ENCODE measurements at regions not wholly inside any gene's neighbourhood (a gene's known extent, or its start where the extent isn't known, plus 50 kb on each side); places are given as distances from the start of the nearest gene placed in this dataset.
A peak's percentile ranks its signal among the peaks of the same experiment; 100 is the strongest.

DNA sequence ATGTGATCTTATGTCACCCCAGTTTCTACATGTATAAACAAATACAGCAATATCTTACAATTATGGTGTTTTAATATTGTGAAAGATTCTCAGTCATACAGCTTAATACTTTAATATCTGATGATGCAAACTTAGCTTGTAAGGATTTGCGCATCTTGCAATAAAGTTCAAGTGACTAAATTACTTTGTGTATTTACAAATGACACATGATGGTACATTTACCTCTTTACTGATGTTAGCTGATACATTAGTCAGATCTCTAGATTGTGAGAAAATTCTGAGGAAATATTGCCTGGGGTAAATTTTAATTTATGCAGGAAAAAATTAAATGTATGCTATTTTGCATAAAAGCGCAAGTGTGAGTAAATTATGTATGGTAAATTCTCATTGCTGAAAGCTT is 418.8 kb upstream of the MMS22L start:
- no peak overlapping the region for H3K4me2 ChIP-seq (ENCODE audit: unreplicated experiment)
- no peaks in the 10 kb centered on the region for H3K27me3 ChIP-seq (replicated peaks; ENCODE audit: insufficient read depth)
- H3K4me3 ChIP-seq: no peak overlapping the region
- DNase-seq: no peak
- H3K4me1 ChIP-seq (ENCODE audit: insufficient read depth): peaks cover 10% of the 10 kb centered on the region
- H3K9ac ChIP-seq: no peak overlapping the region
- no peak for TF ChIP-seq EZH2 (IDR thresholded peaks at IDR 0.05; ENCODE audit: insufficient read depth, poor library complexity, severe bottlenecking)
- no peak for TF ChIP-seq EZH2phosphoT487 (IDR thresholded peaks at IDR 0.05; ENCODE audit: insufficient read depth, low read depth)
- WGBS, 2 experiments (ENCODE audit: low coverage in 1 of 2, low lambda C conversion rate in 2 of 2, missing lambda C conversion rate in 2 of 2): 94 to 98% methylated on average over 2 of the region's 2 CpGs
- no peaks in the 10 kb centered on the region for H3F3A ChIP-seq (ENCODE audit: insufficient read depth)
- H3K79me2 ChIP-seq (ENCODE audit: insufficient read depth): no peaks in the 10 kb centered on the region
- no peaks in the 10 kb centered on the region for H3K9me2 ChIP-seq (ENCODE audit: insufficient read depth)
- H4K20me1 ChIP-seq (ENCODE audit: insufficient read depth): no peaks in the 10 kb centered on the region
- no peaks in the 10 kb centered on the region for H3K36me3 ChIP-seq (ENCODE audit: low read depth)
- in situ Hi-C loops (cut with MboI): no loop called here
- no peaks in the 10 kb centered on the region for H3K9me3 ChIP-seq (ENCODE audit: low read depth)
- H2AFZ ChIP-seq: no peak overlapping the region
- H3K27ac ChIP-seq: no peak overlapping the region

- Histone ChIP-seq H3K27me3 (replicated peaks; ENCODE audit: insufficient read depth) (no peaks in the 10 kb centered on the region), H3F3A (ENCODE audit: insufficient read depth) (no peaks in the 10 kb centered on the region), H3K9me3 (ENCODE audit: low read depth) (no peaks in the 10 kb centered on the region), H3K9ac (no peak overlapping the region), H3K9me2 (ENCODE audit: insufficient read depth) (no peaks in the 10 kb centered on the region), H3K4me3 (no peak overlapping the region), H3K4me1 (ENCODE audit: insufficient read depth) (peaks cover 7% of the 10 kb centered on the region), H3K79me2 (ENCODE audit: insufficient read depth) (no peaks in the 10 kb centered on the region), H3K4me2 (ENCODE audit: unreplicated experiment) (no peak overlapping the region), H2AFZ (no peak overlapping the region), H3K36me3 (ENCODE audit: low read depth) (no peaks in the 10 kb centered on the region), H4K20me1 (ENCODE audit: insufficient read depth) (no peaks in the 10 kb centered on the region), H3K27ac (no peak overlapping the region)
- DNase-seq: no peak
- TF ChIP-seq EZH2phosphoT487 (IDR thresholded peaks at IDR 0.05; ENCODE audit: insufficient read depth, low read depth) (no peak), EZH2 (IDR thresholded peaks at IDR 0.05; ENCODE audit: insufficient read depth, poor library complexity, severe bottlenecking) (no peak)
- in situ Hi-C loops (cut with MboI): no loop called here
Observed at GRCh38 chr6:97702248-97702647, 419.2 kb upstream of the MMS22L start.

- H3K9me2 ChIP-seq (ENCODE audit: insufficient read depth): no peaks in the 10 kb centered on the region
- no peaks in the 10 kb centered on the region for H4K20me1 ChIP-seq (ENCODE audit: insufficient read depth)
- DNase-seq: no peak
- H3K27me3 ChIP-seq (replicated peaks; ENCODE audit: insufficient read depth): no peaks in the 10 kb centered on the region
- H3K36me3 ChIP-seq (ENCODE audit: low read depth): no peaks in the 10 kb centered on the region
- H2AFZ ChIP-seq: no peak overlapping the region
- H3K27ac ChIP-seq: no peak overlapping the region
- TF ChIP-seq EZH2phosphoT487 (IDR thresholded peaks at IDR 0.05; ENCODE audit: insufficient read depth, low read depth) (no peak), EZH2 (IDR thresholded peaks at IDR 0.05; ENCODE audit: insufficient read depth, poor library complexity, severe bottlenecking) (no peak)
- 42 to 51% methylated on average over 2 of the region's 2 CpGs for WGBS, 2 experiments (ENCODE audit: low coverage in 1 of 2, low lambda C conversion rate in 2 of 2, missing lambda C conversion rate in 2 of 2)
- no peak overlapping the region for H3K9ac ChIP-seq
- in situ Hi-C loops (cut with MboI): no loop called here
- no peaks in the 10 kb centered on the region for H3F3A ChIP-seq (ENCODE audit: insufficient read depth)
- H3K4me1 ChIP-seq (ENCODE audit: insufficient read depth): no peaks in the 10 kb centered on the region
- H3K79me2 ChIP-seq (ENCODE audit: insufficient read depth): no peaks in the 10 kb centered on the region
- no peak overlapping the region for H3K4me3 ChIP-seq
- H3K9me3 ChIP-seq (ENCODE audit: low read depth): no peaks in the 10 kb centered on the region
- H3K4me2 ChIP-seq (ENCODE audit: unreplicated experiment): no peak overlapping the region
Observed at GRCh38 chr6:97703661-97704060, 420.6 kb upstream of the MMS22L start.

- Histone ChIP-seq H3K9me2 (ENCODE audit: insufficient read depth) (no peaks in the 10 kb centered on the region), H3K9me3 (ENCODE audit: low read depth) (no peaks in the 10 kb centered on the region), H3F3A (ENCODE audit: insufficient read depth) (no peaks in the 10 kb centered on the region), H3K4me3 (no peak overlapping the region), H3K9ac (no peak overlapping the region), H3K36me3 (ENCODE audit: low read depth) (no peaks in the 10 kb centered on the region), H4K20me1 (ENCODE audit: insufficient read depth) (no peaks in the 10 kb centered on the region), H3K4me1 (ENCODE audit: insufficient read depth) (no peaks in the 10 kb centered on the region), H3K27ac (no peak overlapping the region), H3K4me2 (ENCODE audit: unreplicated experiment) (no peak overlapping the region), H3K27me3 (replicated peaks; ENCODE audit: insufficient read depth) (no peaks in the 10 kb centered on the region), H3K79me2 (ENCODE audit: insufficient read depth) (no peaks in the 10 kb centered on the region), H2AFZ (no peak overlapping the region)
- in situ Hi-C loops (cut with MboI): no loop called here
- DNase-seq: peak; percentile 42
- 47 to 49% methylated on average over 2 of the region's 2 CpGs for WGBS, 2 experiments (ENCODE audit: low coverage in 1 of 2, low lambda C conversion rate in 2 of 2, missing lambda C conversion rate in 2 of 2)
- TF ChIP-seq EZH2phosphoT487 (IDR thresholded peaks at IDR 0.05; ENCODE audit: insufficient read depth, low read depth): no peak
- TF ChIP-seq EZH2 (IDR thresholded peaks at IDR 0.05; ENCODE audit: insufficient read depth, poor library complexity, severe bottlenecking): no peak
Observed at GRCh38 chr6:97705568-97705967, 422.6 kb upstream of the MMS22L start.

GRCh38 chr6:97712751-97713150 is 429.7 kb upstream of the MMS22L start:
- H4K20me1 ChIP-seq (ENCODE audit: insufficient read depth): no peaks in the 10 kb centered on the region
- no peak for DNase-seq
- no peak overlapping the region for H3K9ac ChIP-seq
- H2AFZ ChIP-seq: no peak overlapping the region
- no peaks in the 10 kb centered on the region for H3K79me2 ChIP-seq (ENCODE audit: insufficient read depth)
- no peaks in the 10 kb centered on the region for H3K27me3 ChIP-seq (replicated peaks; ENCODE audit: insufficient read depth)
- H3K9me2 ChIP-seq (ENCODE audit: insufficient read depth): peaks cover 3% of the 10 kb centered on the region; the same call in 1 of the 2 replicates
- H3K4me1 ChIP-seq (ENCODE audit: insufficient read depth): no peaks in the 10 kb centered on the region
- no peaks in the 10 kb centered on the region for H3K36me3 ChIP-seq (ENCODE audit: low read depth)
- H3K4me3 ChIP-seq: no peak overlapping the region
- H3K4me2 ChIP-seq (ENCODE audit: unreplicated experiment): no peak overlapping the region
- no peak overlapping the region for H3K27ac ChIP-seq
- in situ Hi-C loops (cut with MboI): no loop called here
- TF ChIP-seq EZH2phosphoT487 (IDR thresholded peaks at IDR 0.05; ENCODE audit: insufficient read depth, low read depth) (no peak), EZH2 (IDR thresholded peaks at IDR 0.05; ENCODE audit: insufficient read depth, poor library complexity, severe bottlenecking) (no peak)
- H3F3A ChIP-seq (ENCODE audit: insufficient read depth): no peaks in the 10 kb centered on the region
- WGBS, 2 experiments (ENCODE audit: low coverage in 1 of 2, low lambda C conversion rate in 2 of 2, missing lambda C conversion rate in 2 of 2): 57 to 73% methylated on average over 4 of the region's 4 CpGs
- no peaks in the 10 kb centered on the region for H3K9me3 ChIP-seq (ENCODE audit: low read depth)

Measured in GM23248 (cell line).